GM18505 (cell line): ENCODE measurements at regions not wholly inside any gene's neighbourhood (a gene's known extent, or its start where the extent isn't known, plus 50 kb on each side); places are given as distances from the start of the nearest gene placed in this dataset.

Experiments
- ATAC-seq: cut with Tn5 transposase; IDR thresholded peaks from one replicate; pipeline ENCODE4 v1.9.1; 2021; ENCODE audit not compliant: unreplicated experiment
- POLR2A ChIP-seq: IDR thresholded peaks from 4 replicates; pipeline ENCODE4 v1.6.1; 2011; ENCODE audit warnings: borderline replicate concordance; ENCODE audit not compliant: insufficient read depth, insufficient read length; ENCODE audit errors: extremely low read depth

DNA sequence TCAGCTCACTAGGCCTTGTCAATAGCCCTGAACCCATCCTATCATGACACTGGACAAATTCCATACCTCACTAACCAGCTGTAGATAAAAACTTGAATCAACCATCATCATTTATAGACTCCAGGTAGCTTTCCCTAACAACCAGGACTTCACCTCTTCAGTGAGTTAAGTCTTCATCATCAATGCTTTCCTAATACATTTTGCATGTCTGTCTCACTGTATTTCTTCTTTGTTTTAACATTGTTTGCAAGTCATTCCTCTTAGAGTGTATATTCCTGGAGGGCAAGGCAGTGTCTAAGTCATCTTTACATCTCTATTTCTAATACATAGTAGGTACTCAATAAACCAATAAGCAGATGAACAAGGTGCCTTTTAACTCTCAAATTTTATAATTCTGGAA, 123.4 kb upstream of the RFC3 start:
- no peak for TF ChIP-seq POLR2A
- no peak for ATAC-seq

DNA sequence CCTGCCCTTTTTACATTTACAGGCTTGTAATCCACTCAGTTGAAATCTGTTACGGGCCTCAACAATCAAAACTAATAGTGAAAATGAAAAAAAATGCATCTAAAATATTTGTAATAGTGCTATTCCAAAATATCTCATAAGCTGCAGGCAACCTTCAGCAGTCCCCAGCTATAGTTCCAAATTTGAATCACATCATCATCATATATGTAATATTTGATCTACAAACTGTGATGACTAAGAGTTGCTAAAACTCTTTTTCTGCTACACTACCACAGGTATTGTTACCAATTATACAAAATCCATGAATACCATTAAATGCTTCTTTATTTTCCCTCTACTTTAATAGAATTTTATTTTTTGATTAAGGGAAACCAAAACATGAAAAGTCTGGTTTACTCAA, 121.4 kb upstream of the RFC3 start:
- no peak for ATAC-seq
- no peak for TF ChIP-seq POLR2A

DNA sequence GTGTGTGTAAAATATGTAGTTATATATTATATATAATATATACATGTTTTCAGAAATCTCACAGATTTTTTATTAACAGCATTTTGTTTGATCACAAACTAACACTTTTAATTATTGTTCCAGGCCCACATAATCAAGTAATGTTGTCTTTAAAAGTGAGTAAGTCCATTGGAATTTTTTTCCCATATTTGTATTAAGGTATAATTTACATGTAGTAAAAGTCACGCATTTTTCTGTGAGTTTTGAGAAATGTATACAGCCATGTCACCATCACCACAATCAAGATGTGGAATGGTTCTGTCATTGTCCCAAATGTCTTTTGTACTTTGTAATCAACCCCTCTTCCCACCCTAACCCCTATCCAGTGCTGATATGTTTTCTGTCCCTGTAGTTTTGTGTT, 120.0 kb upstream of the RFC3 start:
- TF ChIP-seq POLR2A, result no peak

DNA sequence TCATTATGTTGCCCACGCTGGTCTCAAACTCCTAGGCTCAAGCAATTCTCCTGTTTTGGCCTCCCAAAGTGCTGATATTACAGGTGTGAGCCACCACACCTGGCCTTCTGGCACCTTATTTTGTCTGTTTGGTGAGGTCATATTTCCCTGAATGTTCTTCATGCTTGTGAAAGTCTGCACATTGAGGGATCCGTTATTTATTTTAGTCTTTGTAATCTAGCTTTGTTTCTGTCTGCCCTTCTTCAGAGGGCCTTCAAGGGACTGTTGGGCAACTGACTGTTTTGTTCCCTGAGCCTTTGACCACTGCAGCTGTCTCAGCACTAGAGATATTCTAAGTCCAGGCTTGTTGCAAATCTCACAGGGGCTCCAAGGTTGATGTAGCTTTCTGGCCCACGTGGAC, 110.5 kb upstream of the RFC3 start:
- no peak for TF ChIP-seq POLR2A
- no peak for ATAC-seq

More for the DNA sequence above, 120.0 kb upstream of the RFC3 start:
- no peak for ATAC-seq

DNA sequence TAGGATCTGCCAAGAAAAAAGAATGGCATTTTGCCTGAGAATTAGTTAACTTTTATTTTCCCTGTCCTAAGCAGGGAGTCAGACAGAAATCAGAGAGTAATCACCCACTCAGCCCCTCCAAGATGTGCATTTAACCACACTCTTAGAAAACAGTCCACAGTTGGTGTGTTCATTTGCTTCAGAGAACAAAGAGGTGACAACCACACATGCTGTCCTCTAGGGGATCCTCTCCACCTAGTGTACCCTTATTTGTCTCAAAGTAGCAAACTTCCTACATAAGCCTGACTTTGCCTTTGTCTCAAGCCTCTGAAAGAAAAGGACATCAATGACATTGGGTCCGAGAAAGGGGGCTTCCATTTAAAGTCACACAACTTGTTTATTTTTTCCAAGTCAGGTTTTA, 107.0 kb upstream of the RFC3 start:
- ATAC-seq, result no peak

DNA sequence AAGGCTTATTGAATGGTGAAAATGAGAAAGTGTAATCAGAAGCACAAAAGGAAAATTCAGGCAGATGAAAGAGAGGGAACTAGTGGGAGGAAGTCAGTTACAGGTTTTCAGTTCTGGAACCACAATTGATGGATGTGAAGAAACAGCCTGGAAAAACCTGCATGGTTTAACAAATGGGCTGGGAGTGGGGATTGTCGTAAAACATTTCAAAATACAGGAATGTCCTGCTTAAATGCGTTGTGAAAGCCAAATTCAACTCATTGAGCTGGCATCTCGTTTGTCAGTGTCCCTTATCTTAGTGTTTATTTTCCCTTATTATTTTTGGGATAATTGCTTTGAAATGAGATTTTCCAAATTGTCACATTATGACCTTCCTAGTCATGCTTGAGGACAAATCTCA, 106.5 kb upstream of the RFC3 start:
- TF ChIP-seq POLR2A, result no peak
- no peak for ATAC-seq

More for the DNA sequence above, 107.0 kb upstream of the RFC3 start:
- no peak for TF ChIP-seq POLR2A

DNA sequence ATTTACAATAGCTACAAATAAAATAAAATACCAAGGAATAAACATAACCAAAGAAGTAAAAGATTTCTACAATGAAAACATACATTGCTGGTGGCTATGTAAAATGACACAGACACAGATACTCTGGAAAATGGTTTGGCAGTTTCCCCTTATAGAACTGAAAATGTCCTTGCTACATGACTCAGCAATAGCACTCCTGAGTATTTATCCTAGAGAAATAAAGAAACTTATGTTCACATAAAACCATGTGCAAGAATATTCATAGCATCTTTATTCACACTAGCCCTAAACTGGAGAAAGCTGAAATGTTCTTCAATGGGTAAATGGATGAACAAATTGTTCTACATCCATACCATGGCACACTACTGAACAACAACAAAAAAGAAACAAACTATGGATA, 100.2 kb upstream of the RFC3 start:
- TF ChIP-seq POLR2A, result no peak
- ATAC-seq, result no peak

DNA sequence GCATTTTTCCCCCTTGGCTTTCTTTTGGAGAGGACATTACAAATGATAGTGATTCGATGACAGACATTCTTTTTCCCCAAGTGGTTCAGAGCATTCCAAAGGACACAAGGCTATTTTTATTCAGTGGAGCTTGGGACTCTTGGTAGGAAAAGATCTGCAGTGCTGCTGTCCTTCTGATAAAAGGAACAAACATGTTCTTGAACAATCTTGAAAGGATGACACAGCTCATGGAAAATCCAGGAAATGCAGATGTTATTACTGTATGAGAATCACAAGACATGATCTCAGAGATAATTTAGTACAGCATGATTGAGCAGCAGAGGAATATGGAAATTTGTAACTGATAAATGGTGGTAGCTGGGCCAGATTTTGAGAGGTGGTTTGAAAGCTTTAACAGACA, 96.2 kb upstream of the RFC3 start:
- TF ChIP-seq POLR2A, result no peak
- ATAC-seq, result no peak

DNA sequence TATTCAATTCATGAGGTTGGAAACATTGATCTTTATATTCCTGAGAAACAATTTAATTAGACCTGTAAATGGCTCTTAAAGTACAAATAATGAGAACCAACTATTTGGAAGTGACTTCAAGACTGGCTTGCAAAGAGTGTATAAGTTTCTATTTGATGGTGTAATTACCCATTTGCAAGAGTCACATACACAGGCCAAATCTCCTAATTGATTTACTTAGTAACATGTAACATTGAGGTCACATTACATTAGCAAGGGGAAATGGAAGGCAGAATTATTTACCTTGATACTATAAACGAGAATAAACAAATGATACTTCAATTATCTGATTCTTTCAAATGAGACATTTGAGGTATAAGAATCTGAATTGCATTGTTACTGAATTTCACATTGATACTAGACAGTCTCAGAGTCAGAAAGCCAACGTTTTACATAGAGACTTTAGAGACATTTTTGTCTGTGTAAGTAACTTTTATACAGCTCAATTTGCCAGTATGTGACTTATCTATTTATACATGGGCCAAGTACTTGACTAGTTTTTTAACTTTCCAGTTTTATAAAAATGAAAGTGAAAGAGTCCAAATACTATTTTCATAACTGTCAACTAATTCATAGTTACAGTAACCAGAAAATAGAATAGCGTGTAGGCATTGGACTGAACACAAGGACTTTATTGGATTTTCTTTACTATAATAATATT, 95.6 kb upstream of the RFC3 start:
- no peak for TF ChIP-seq POLR2A
- ATAC-seq, result no peak

DNA sequence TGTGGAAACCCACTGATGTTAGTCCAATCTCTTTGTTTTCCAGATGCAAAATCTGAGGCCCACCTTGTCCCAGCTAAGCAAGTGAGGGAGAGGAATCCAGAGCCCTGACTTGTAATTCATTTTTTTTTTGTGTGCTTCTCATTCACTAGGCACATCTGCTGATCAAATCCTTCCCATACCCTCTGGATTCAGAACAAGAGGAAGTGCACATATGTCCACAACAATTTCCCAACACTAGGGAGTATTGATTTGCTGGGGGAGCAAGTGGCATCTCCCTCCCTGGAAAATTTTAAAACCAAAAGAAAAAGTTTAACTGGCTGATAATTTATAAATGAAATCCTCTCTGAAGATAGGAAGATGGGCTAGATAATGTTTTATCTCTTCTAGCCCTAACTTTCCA, 94.6 kb upstream of the RFC3 start:
- ATAC-seq, result no peak
- TF ChIP-seq POLR2A, result no peak

DNA sequence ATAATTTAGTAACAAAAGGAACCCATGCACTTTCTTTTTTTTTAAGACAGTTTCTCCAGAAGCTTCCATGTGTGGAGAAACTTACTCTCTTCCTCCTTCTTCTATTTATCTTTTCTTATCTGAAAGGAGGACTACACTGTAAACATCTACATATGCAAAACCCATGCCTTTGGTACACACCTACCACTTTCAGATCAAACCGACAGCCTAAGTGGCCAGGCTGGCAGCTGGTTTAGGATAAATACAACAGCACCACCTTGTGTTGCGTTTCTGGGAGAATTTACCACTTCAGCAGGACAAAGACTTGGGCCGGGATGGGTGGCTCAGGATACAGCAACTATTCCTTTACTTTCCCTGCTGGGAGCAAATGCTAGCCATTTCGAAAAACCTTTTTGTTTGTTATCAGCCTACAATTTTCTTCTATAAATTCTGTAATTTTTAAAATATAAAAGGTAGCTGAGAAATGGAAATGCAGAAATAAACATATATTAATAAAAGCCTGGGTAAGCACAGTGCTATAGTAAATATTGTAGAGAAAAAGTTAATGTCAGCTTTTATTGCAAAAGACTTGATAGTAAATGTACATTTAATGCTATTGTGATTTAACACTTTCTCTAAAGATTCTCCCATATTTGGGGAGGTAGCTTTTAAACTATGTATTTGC, 94.0 kb upstream of the RFC3 start:
- no peak for TF ChIP-seq POLR2A
- peak; percentile 58 for ATAC-seq

DNA sequence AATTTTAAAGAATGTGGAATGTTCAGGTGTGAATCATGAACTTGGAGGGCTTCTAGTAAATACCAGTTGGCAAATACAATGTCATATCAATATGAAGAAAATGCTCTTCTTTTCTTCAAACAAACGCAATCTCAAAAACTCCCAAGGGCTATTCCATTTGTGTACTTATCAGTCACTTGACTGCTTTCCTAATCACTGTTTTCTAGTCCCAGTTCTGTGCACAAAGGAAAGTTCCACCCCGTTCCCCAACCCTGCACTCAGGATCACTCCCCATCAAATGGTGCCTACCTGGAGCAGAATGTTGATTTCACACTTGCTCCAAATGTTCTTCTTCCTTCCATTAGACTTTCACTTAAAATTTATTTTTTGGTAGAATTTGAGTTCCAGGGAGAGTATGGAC, 92.6 kb upstream of the RFC3 start:
- no peak for TF ChIP-seq POLR2A
- no peak for ATAC-seq

DNA sequence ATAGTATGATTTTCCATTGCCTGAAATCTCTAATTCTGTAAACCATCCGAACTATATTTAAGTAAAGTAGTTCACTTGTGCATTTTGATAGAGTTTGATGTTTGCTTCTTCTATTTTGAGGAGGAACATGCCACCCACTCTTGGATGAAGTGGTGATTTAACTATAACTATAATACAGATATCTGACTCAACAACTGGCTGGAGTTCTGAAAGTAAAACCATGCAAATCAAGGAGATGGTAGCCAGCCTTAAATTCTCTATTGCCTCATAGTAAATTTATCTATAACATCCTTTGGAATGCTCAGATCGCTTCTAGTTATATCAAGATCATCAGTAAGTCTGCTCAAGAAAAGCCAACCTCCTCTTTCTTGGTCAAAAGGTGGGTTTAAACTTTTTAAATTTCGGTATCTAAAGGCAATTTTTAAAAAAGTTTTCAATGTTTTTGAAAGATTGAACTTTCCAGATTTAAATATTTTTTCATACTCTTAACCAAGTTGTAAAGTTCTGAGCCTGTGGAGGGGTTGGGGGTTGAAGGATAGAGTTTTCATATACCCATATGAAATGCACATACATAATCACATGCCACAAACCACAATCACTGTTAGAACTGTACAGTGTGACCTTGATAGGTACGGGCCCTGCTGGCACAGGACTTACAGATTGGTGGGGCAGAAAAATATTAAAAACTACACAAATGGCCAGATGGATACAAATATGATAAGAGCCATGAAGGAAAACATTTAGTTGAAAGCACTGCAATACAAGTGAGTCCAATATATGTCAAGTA, 90.5 kb upstream of the RFC3 start:
- no peak for ATAC-seq
- TF ChIP-seq POLR2A, result no peak
